HEK293T (cell line): ENCODE measurements at regions not wholly inside any gene's neighbourhood (a gene's known extent, or its start where the extent isn't known, plus 50 kb on each side); places are given as distances from the start of the nearest gene placed in this dataset.

Experiments
- CTCF ChIA-PET: fragments of 350-600 bp; formaldehyde crosslinking; extraction: SDS; loops from one replicate; lab custom pipeline; 2021; ENCODE audit warnings: antibody characterized with exemption, inconsistent platforms; lab: Yijun Ruan, JAX
- POLR2A ChIA-PET: fragments of 350-600 bp; formaldehyde crosslinking; extraction: SDS; loops from one replicate; lab custom pipeline; 2020; ENCODE audit warnings: antibody characterized with exemption, inconsistent platforms; lab: Yijun Ruan, JAX
- DNase-seq: peaks from one replicate; pipeline ENCODE4 v3.0.0; 2012; ENCODE audit warnings: mixed read lengths; ENCODE audit errors: extremely low spot score
- ARNT ChIP-seq: fragments of 450-650 bp; IDR thresholded peaks from 2 replicates; pipeline ENCODE4 v1.6.1; 2017; ENCODE audit warnings: mild to moderate bottlenecking
- BHLHE40 ChIP-seq: fragments of 450-650 bp; IDR thresholded peaks from 2 replicates; pipeline ENCODE4 v1.6.1; 2016; ENCODE audit warnings: mild to moderate bottlenecking, moderate library complexity, borderline replicate concordance
- CTBP1 ChIP-seq: fragments of 450-650 bp; IDR thresholded peaks from 2 replicates; pipeline ENCODE4 v1.6.1; 2016; ENCODE audit warnings: borderline replicate concordance
- ELF4 ChIP-seq: fragments of 450-650 bp; IDR thresholded peaks from 2 replicates; pipeline ENCODE4 v1.6.1; 2017; ENCODE audit warnings: antibody characterized with exemption
- FOXA1 ChIP-seq: fragments of 450-650 bp; IDR thresholded peaks from 2 replicates; pipeline ENCODE4 v1.6.1; 2016; ENCODE audit warnings: mild to moderate bottlenecking
- FOXK2 ChIP-seq: fragments of 450-650 bp; IDR thresholded peaks from 2 replicates; pipeline ENCODE4 v1.6.1; 2016; ENCODE audit warnings: mild to moderate bottlenecking
- FOXM1 ChIP-seq: fragments of 450-650 bp; IDR thresholded peaks from 2 replicates; pipeline ENCODE4 v1.6.1; 2017; ENCODE audit warnings: mild to moderate bottlenecking, borderline replicate concordance
- HDGF ChIP-seq: fragments of 450-650 bp; IDR thresholded peaks from 2 replicates; pipeline ENCODE4 v1.6.1; 2017; ENCODE audit warnings: antibody characterized with exemption, borderline replicate concordance
- L3MBTL2 ChIP-seq: fragments of 450-650 bp; conservative IDR thresholded peaks from 2 replicates; pipeline ENCODE4 v1.6.1; 2016; ENCODE audit warnings: mild to moderate bottlenecking
- LEF1 ChIP-seq: fragments of 450-650 bp; IDR thresholded peaks from 2 replicates; pipeline ENCODE4 v1.6.1; 2017; ENCODE audit warnings: mild to moderate bottlenecking, borderline replicate concordance
- NFRKB ChIP-seq: fragments of 450-650 bp; IDR thresholded peaks from 2 replicates; pipeline ENCODE4 v1.6.1; 2016; ENCODE audit warnings: mild to moderate bottlenecking, moderate library complexity
- SP1 ChIP-seq: fragments of 450-650 bp; IDR thresholded peaks from 2 replicates; pipeline ENCODE4 v1.6.1; 2017
- SUZ12 ChIP-seq: fragments of 450-650 bp; IDR thresholded peaks from 2 replicates; pipeline ENCODE4 v1.6.1; 2016; ENCODE audit warnings: mild to moderate bottlenecking
- TARDBP ChIP-seq: fragments of 450-650 bp; IDR thresholded peaks from 2 replicates; pipeline ENCODE4 v1.6.1; 2016
- ZNF384 ChIP-seq: fragments of 450-650 bp; IDR thresholded peaks from 2 replicates; pipeline ENCODE4 v1.6.1; 2016
- TF ChIP-seq, protein P1 (sequence below): fragments of 450-650 bp; IDR thresholded peaks from 2 replicates; pipeline ENCODE4 v1.6.1; 2016

DNA sequence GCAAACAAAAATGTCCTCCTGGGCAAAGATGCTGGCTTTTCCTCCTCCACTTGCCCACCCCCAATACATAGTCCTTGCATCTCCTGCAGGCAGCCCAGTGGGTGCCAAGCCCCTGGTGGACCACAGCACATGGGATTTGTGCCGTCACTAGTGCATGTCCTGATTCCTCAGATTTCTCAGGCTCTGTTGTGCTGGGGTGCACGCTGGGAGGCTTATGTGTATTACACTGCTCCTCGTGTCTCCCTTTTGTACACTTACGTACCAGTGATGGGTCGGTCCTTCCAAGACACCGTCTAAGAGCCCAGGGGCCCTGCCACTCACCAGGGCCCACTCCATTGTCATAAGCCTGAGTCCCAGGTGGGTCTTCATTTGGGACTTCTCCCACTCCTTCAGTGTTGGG, 70.1 kb downstream of the PLXNA1 start:
- ChIA-PET CTCF (no interaction called here), POLR2A (no interaction called here)
- DNase-seq, result no peak
- no peak for TF ChIP-seq ARNT
- no peak for TF ChIP-seq TARDBP
- no peak for TF ChIP-seq CTBP1
- TF ChIP-seq BHLHE40, result no peak
- no peak for TF ChIP-seq L3MBTL2
- no peak for TF ChIP-seq ZNF384
- no peak for TF ChIP-seq HDGF
- no peak for TF ChIP-seq SUZ12
- no peak for TF ChIP-seq FOXM1
- TF ChIP-seq SP1, result no peak
- TF ChIP-seq, protein P1, sequence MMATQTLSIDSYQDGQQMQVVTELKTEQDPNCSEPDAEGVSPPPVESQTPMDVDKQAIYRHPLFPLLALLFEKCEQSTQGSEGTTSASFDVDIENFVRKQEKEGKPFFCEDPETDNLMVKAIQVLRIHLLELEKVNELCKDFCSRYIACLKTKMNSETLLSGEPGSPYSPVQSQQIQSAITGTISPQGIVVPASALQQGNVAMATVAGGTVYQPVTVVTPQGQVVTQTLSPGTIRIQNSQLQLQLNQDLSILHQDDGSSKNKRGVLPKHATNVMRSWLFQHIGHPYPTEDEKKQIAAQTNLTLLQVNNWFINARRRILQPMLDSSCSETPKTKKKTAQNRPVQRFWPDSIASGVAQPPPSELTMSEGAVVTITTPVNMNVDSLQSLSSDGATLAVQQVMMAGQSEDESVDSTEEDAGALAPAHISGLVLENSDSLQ, result no peak
- TF ChIP-seq ELF4, result no peak
- no peak for TF ChIP-seq FOXK2
- no peak for TF ChIP-seq LEF1
- no peak for TF ChIP-seq FOXA1

DNA sequence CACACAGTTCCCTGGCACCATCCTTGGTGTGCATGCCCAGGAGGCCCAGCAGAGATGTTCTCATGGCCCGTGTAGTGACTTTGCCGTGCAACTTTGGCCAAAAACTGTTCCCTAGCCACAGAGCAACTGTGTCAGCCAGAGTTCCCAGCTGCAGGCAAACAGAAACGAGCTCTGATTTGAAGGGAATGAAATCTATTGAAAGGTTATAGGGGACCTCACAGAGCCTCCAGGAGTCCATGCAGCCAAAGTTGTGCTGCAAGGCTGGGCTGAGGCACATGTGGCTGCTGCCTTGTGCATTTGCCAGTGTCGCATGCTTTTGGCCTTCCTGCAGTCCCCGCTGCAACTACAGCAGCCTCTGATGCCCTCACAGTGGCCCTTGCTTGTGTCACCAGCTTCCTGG, 70.5 kb downstream of the PLXNA1 start:
- TF ChIP-seq CTBP1, result no peak
- TF ChIP-seq BHLHE40, result no peak
- ChIA-PET POLR2A (no interaction called here), CTCF (no interaction called here)
- DNase-seq, result no peak

DNA sequence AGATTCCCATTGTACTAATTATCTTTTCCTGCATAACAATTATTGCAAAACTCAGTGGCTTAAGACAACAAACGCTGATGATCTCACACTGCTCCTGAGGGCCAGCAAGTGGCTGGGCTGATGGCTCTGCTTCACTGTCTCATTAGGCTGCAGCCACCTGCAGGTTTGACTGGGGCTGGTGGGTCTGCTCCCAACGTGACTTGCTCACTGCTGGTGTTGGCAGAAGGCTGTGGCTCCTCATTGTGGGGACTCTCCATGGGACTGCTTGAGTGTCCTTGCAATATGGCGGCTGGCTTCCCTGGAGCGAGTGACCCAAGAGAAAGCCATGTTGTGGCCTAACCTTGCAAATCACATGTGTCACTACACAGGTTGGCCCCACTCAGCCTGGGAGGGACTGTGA, 71.1 kb downstream of the PLXNA1 start:
- no peak for DNase-seq
- CTCF ChIA-PET, result no interaction called here
- POLR2A ChIA-PET, result no interaction called here
- no peak for TF ChIP-seq FOXK2
- no peak for TF ChIP-seq SUZ12
- no peak for TF ChIP-seq NFRKB
- TF ChIP-seq, protein P1, result no peak
- no peak for TF ChIP-seq ELF4
- TF ChIP-seq CTBP1, result no peak
- no peak for TF ChIP-seq SP1
- TF ChIP-seq HDGF, result no peak
- TF ChIP-seq FOXM1, result no peak
- TF ChIP-seq LEF1, result no peak
- TF ChIP-seq TARDBP, result no peak
- no peak for TF ChIP-seq ZNF384
- TF ChIP-seq FOXA1, result no peak
- no peak for TF ChIP-seq BHLHE40
- no peak for TF ChIP-seq L3MBTL2

DNA sequence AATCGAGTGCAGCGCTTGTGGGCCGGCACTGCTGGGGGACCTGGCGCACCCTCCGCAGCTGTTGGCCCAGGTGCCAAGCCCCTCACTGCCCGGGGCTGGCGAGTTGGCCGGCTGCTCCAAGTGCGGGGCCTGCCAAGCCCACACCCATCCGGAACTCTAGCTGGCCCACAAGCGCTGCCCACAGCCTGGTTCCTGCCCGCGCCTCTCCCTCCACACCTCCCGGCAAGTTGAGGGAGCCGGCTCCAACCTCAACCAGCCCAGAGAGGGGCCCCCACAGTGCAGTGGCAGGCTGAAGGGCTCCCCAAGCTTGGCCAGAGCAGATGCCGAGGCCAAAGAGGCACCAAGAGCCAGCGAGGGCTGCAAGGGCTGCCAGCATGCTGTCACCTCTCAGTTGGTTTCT, 73.4 kb downstream of the PLXNA1 start:
- TF ChIP-seq FOXA1, result no peak
- no peak for TF ChIP-seq FOXM1
- TF ChIP-seq LEF1, result no peak
- TF ChIP-seq, protein P1, result no peak
- no peak for TF ChIP-seq NFRKB
- no peak for TF ChIP-seq CTBP1
- no peak for TF ChIP-seq SP1
- no peak for TF ChIP-seq ARNT
- no peak for TF ChIP-seq SUZ12
- TF ChIP-seq HDGF, result no peak
- no peak for TF ChIP-seq L3MBTL2
- TF ChIP-seq BHLHE40, result no peak
- TF ChIP-seq ZNF384, result no peak
- no peak for TF ChIP-seq TARDBP
- no peak for TF ChIP-seq ELF4
- no peak for TF ChIP-seq FOXK2
- CTCF ChIA-PET, result no interaction called here
- no peak for DNase-seq
- POLR2A ChIA-PET, result interaction anchor here (0.6 kb wide), 1 partner anchor 317 kb away, joined by 3 read pairs; no protein-coding TSS in a partner anchor

GRCh38 chr3:127056976-127057375, 74.1 kb downstream of the PLXNA1 start:
- TF ChIP-seq FOXM1 (no peak), ARNT (no peak), L3MBTL2 (no peak), FOXK2 (no peak)
- DNase-seq, result no peak
- ChIA-PET CTCF (interaction anchor here (0.5 kb wide), 1 partner anchor 774 kb away, joined by 3 read pairs; no protein-coding TSS in a partner anchor), POLR2A (no interaction called here)

DNA sequence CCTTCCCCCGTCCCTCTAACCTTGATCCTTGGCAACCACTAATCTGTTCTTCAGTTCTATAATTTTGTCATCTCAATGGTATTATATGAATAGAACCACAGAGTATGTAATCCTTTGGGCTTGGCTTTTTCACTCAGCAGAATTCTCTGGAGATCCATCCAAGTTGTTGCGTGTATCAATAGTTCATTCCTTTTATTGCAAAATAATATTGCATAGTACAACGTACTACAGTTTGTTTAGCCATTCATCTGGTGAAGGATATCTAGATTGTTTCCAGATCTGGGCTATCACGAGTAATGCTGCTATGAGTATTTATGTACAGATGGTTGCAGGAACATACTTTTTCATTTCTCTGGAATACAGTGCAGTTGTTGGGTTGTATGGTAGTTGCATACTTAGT, 76.2 kb downstream of the PLXNA1 start:
- ChIA-PET CTCF (no interaction called here), POLR2A (no interaction called here)
- no peak for DNase-seq
- no peak for TF ChIP-seq L3MBTL2
- no peak for TF ChIP-seq ELF4
- no peak for TF ChIP-seq SP1
- TF ChIP-seq FOXA1, result no peak
- TF ChIP-seq NFRKB, result no peak
- TF ChIP-seq FOXM1, result no peak
- TF ChIP-seq, protein P1, result no peak
- no peak for TF ChIP-seq ARNT
- TF ChIP-seq CTBP1, result no peak
- TF ChIP-seq FOXK2, result no peak
- no peak for TF ChIP-seq ZNF384
- TF ChIP-seq SUZ12, result no peak
- TF ChIP-seq HDGF, result no peak
- no peak for TF ChIP-seq LEF1
- TF ChIP-seq TARDBP, result no peak
- TF ChIP-seq BHLHE40, result no peak
